A549 (cell line): ENCODE measurements at regions not wholly inside any gene's neighbourhood (a gene's known extent, or its start where the extent isn't known, plus 50 kb on each side); places are given as distances from the start of the nearest gene placed in this dataset.
A peak's percentile ranks its signal among the peaks of the same experiment; 100 is the strongest.

Experiments used
- ATAC-seq, 2 experiments: fragments of 200-7000 bp in 1 of 2; fragments of >200 bp in 1 of 2; cut with Nextera tagmentation in 1 of 2; cut with Tn5 transposase in 1 of 2; 3 replicates each; pipeline versions ENCODE4 v1.8.0 to v1.9.1; 2018 to 2020; ENCODE audit warnings: mild to moderate bottlenecking in 1 of 2, moderate library complexity in 1 of 2
- CTCF ChIA-PET: fragments of 300-600 bp; sonication (Branson Sonifier 250); formaldehyde crosslinking; extraction: SDS; loops from one replicate; lab custom pipeline; 2021; ENCODE audit warnings: antibody characterized with exemption, inconsistent platforms; lab: Yijun Ruan, JAX
- POLR2A ChIA-PET: fragments of 350-600 bp; formaldehyde crosslinking; extraction: SDS; loops from one replicate; lab custom pipeline; 2021; ENCODE audit warnings: antibody characterized with exemption, inconsistent platforms; lab: Yijun Ruan, JAX
- DNase-seq, 2 experiments: peaks; one replicate each; pipeline versions ENCODE4 v3.0.0 to v3.0.0-alpha.2; 2011 to 2016; ENCODE audit warnings: low read depth in 1 of 2, low spot score in 1 of 2
- FAIRE-seq: peaks from 2 replicates; lab custom pipeline; 2011; peaks lifted over from hg19 to GRCh38; lab: Jason Lieb, UNC
- H3K27ac ChIP-seq, 2 experiments: fragments of >200 bp; sonication (Bioruptor Twin); formaldehyde crosslinking; 3 replicates each; pipeline ENCODE4 v1.5.1; 2016 to 2017
- H3K4me1 ChIP-seq: fragments of >200 bp; sonication (Bioruptor Twin); formaldehyde crosslinking; 3 replicates; pipeline ENCODE4 v1.6.1; 2016
- H3K4me2 ChIP-seq: fragments of >200 bp; sonication (Bioruptor Twin); formaldehyde crosslinking; 3 replicates; pipeline ENCODE4 v1.6.1; 2016
- H3K4me3 ChIP-seq: fragments of >200 bp; sonication (Bioruptor Twin); formaldehyde crosslinking; 3 replicates; pipeline ENCODE4 v1.5.1; 2016
- H3K9me3 ChIP-seq: fragments of >200 bp; sonication (Bioruptor Twin); formaldehyde crosslinking; 3 replicates; pipeline ENCODE4 v1.6.1; 2016
- BCL3 ChIP-seq: fragments of >200 bp; sonication (Bioruptor Twin); formaldehyde crosslinking; IDR thresholded peaks from 3 replicates; pipeline ENCODE4 v1.6.1; 2016
- BHLHE40 ChIP-seq: IDR thresholded peaks from 2 replicates; pipeline ENCODE4 v1.6.1; 2012; ENCODE audit warnings: low read depth, low read length, inconsistent platforms
- CBX2 ChIP-seq: fragments of 200-600 bp; sonication (generic); IDR thresholded peaks from 2 replicates; pipeline ENCODE4 v1.6.1; 2016; ENCODE audit warnings: low read depth, mild to moderate bottlenecking, borderline replicate concordance
- CHD4 ChIP-seq: fragments of 200-600 bp; sonication (generic); IDR thresholded peaks from 2 replicates; pipeline ENCODE4 v1.6.1; 2016; ENCODE audit warnings: antibody characterized with exemption, mild to moderate bottlenecking, borderline replicate concordance
- FOSL2 ChIP-seq, 2 experiments: fragments of 450-650 bp in 1 of 2; fragments of >200 bp in 1 of 2; sonication (Bioruptor Twin) in 1 of 2; formaldehyde crosslinking; IDR thresholded peaks; 2 replicates each; pipeline versions ENCODE4 v1.5.0 to v1.6.1; 2016 to 2020; ENCODE audit warnings: mild to moderate bottlenecking in 1 of 2, moderate library complexity in 1 of 2
- GATA3 ChIP-seq: IDR thresholded peaks from 2 replicates; pipeline ENCODE4 v1.6.1; 2012; ENCODE audit warnings: borderline replicate concordance
- HDAC2 ChIP-seq: fragments of 200-600 bp; sonication (generic); IDR thresholded peaks from 2 replicates; pipeline ENCODE4 v1.6.1; 2016
- HES2 ChIP-seq: fragments of >200 bp; sonication (Bioruptor Twin); formaldehyde crosslinking; IDR thresholded peaks from 2 replicates; pipeline ENCODE4 v1.6.1; 2016
- HOXA7 ChIP-seq: fragments of 250-450 bp; sonication (Bioruptor Pico); IDR thresholded peaks from 2 replicates; pipeline ENCODE4 v1.5.0; 2020; ENCODE audit warnings: mild to moderate bottlenecking, moderate library complexity
- HOXB13 ChIP-seq: fragments of 250-450 bp; sonication (Bioruptor Pico); IDR thresholded peaks from 2 replicates; pipeline ENCODE4 v1.5.0; 2020; ENCODE audit warnings: low read depth, mild to moderate bottlenecking, moderate library complexity
- JUN ChIP-seq, 2 experiments: fragments of >200 bp; sonication (Bioruptor Twin); formaldehyde crosslinking; IDR thresholded peaks; 2 replicates in 1 of 2; 3 replicates in 1 of 2; pipeline ENCODE4 v1.6.1; 2016 to 2017
- KDM5A ChIP-seq: fragments of 200-600 bp; sonication (generic); IDR thresholded peaks from 2 replicates; pipeline ENCODE4 v1.6.1; 2016; ENCODE audit warnings: antibody characterized with exemption, mild to moderate bottlenecking
- MAX ChIP-seq: IDR thresholded peaks from 2 replicates; pipeline ENCODE4 v1.6.1; 2012
- MAZ ChIP-seq: fragments of 150-350 bp; IDR thresholded peaks from 2 replicates; pipeline ENCODE4 v1.6.1; 2014; ENCODE audit warnings: antibody characterized with exemption, low read depth, low read length, borderline replicate concordance
- MYC ChIP-seq: IDR thresholded peaks from 2 replicates; pipeline ENCODE4 v1.6.1; 2012; ENCODE audit warnings: mild to moderate bottlenecking, inconsistent platforms, low read length, improper control_type of control experiment, borderline replicate concordance
- NPAS2 ChIP-seq: fragments of 250-450 bp; sonication (Bioruptor Pico); IDR thresholded peaks from 2 replicates; pipeline ENCODE4 v1.8.0; 2022; ENCODE audit warnings: mild to moderate bottlenecking, moderate library complexity, borderline replicate concordance
- NR3C1 ChIP-seq: fragments of >200 bp; sonication (Bioruptor Twin); formaldehyde crosslinking; IDR thresholded peaks from 3 replicates; pipeline ENCODE4 v1.6.1; 2017
- PBX3 ChIP-seq: IDR thresholded peaks from 2 replicates; pipeline ENCODE4 v1.6.1; 2012
- POLR2A ChIP-seq: IDR thresholded peaks from 2 replicates; pipeline ENCODE4 v1.6.1; 2012; ENCODE audit warnings: mild to moderate bottlenecking, low read length
- RCOR1 ChIP-seq: fragments of 150-350 bp; IDR thresholded peaks from 2 replicates; pipeline ENCODE4 v1.6.1; 2014; ENCODE audit warnings: antibody characterized with exemption, low read length, low read depth
- RNF2 ChIP-seq: fragments of 200-600 bp; sonication (generic); IDR thresholded peaks from 2 replicates; pipeline ENCODE4 v1.6.1; 2016; ENCODE audit warnings: low read depth, mild to moderate bottlenecking, antibody characterized with exemption, moderate library complexity, borderline replicate concordance
- TFCP2L1 ChIP-seq: fragments of 250-450 bp; sonication (Bioruptor Pico); IDR thresholded peaks from 2 replicates; pipeline ENCODE4 v1.5.0; 2021; ENCODE audit warnings: mild to moderate bottlenecking
- TP53 ChIP-seq: fragments of 250-450 bp; sonication (Bioruptor Pico); IDR thresholded peaks from 2 replicates; pipeline ENCODE4 v1.5.0; 2021; ENCODE audit warnings: mild to moderate bottlenecking, moderate library complexity
- ZSCAN20 ChIP-seq: fragments of 250-450 bp; sonication (Bioruptor Pico); IDR thresholded peaks from 2 replicates; pipeline ENCODE4 v1.8.0; 2022; ENCODE audit warnings: mild to moderate bottlenecking, moderate library complexity
- WGBS: methylation state at CpG from one replicate; pipeline ENCODE4 v1.1.6; 2017; ENCODE audit errors: missing lambda C conversion rate; 5-methylcytosine and 5-hydroxymethylcytosine counted together

- H3K4me1 ChIP-seq, result no peaks in the 10 kb centered on the region
- DNase-seq (no peak), ATAC-seq (no peak), FAIRE-seq (no peak)
- no peak overlapping the region for H3K4me2 ChIP-seq
- no peak overlapping the region for H3K27ac ChIP-seq
- CTCF ChIA-PET, result no interaction called here
- H3K4me3 ChIP-seq, result no peak overlapping the region
- no peak for TF ChIP-seq BCL3
- TF ChIP-seq FOSL2 (IDR thresholded peaks at IDR 0.05), result no peak
- TF ChIP-seq FOSL2 (CRISPR knock-in tag; IDR thresholded peaks at IDR 0.05), result 0 out of 2 replicates have a peak, but pooled peaks have one; percentile 4
- TF ChIP-seq RCOR1, result no peak
- TF ChIP-seq POLR2A, result no peak
- POLR2A ChIA-PET, result no interaction called here
- no peaks in the 10 kb centered on the region for H3K9me3 ChIP-seq
Observed at GRCh38 chr18:73838107-73838506, 309.5 kb downstream of the FBXO15 start.

- DNase-seq, result no peak
- Histone ChIP-seq H3K4me3 (no peak overlapping the region), H3K4me2 (no peak overlapping the region), H3K27ac (no peak overlapping the region)
- ChIA-PET CTCF (no interaction called here), POLR2A (no interaction called here)
- 53% methylated on average over 8 of the region's 8 CpGs for WGBS
- TF ChIP-seq MAZ (no peak), BHLHE40 (no peak), JUN (IDR thresholded peaks at IDR 0.05) (no peak), HES2 (no peak), TFCP2L1 (CRISPR knock-in tag) (no peak), HDAC2 (no peak), MYC (no peak), TP53 (CRISPR knock-in tag) (no peak), KDM5A (no peak), CBX2 (no peak), RNF2 (no peak), CHD4 (no peak), PBX3 (no peak), ZSCAN20 (no peak), NPAS2 (CRISPR knock-in tag) (no peak), MAX (no peak), HOXB13 (CRISPR knock-in tag) (no peak)
- TF ChIP-seq, all 56 proteins: peak for 0
- no peak for ATAC-seq
- Histone ChIP-seq H3K9me3 (no peaks in the 10 kb centered on the region), H3K4me1 (no peaks in the 10 kb centered on the region)
- no peak for FAIRE-seq
Observed at GRCh38 chr18:73835656-73836364, 311.8 kb downstream of the FBXO15 start.

GRCh38 chr18:73835039-73835438 is 312.6 kb downstream of the FBXO15 start:
- TF ChIP-seq CHD4, result no peak
- TF ChIP-seq HOXA7 (CRISPR knock-in tag), result no peak
- TF ChIP-seq GATA3, result no peak
- TF ChIP-seq NR3C1, result no peak
- TF ChIP-seq, all 56 proteins: peak for 0
- H3K4me1 ChIP-seq, result no peaks in the 10 kb centered on the region
- H3K9me3 ChIP-seq, result no peaks in the 10 kb centered on the region
- no peak overlapping the region for H3K4me2 ChIP-seq
- H3K4me3 ChIP-seq, result no peak overlapping the region
- no peak overlapping the region for H3K27ac ChIP-seq
- ChIA-PET CTCF (no interaction called here), POLR2A (no interaction called here)
- 35% methylated on average over 3 of the region's 3 CpGs for WGBS
- DNase-seq (no peak), ATAC-seq (no peak), FAIRE-seq (no peak)
